K562 (cell line): ENCODE measurements at regions not wholly inside any gene's neighbourhood (a gene's known extent, or its start where the extent isn't known, plus 50 kb on each side); places are given as distances from the start of the nearest gene placed in this dataset.

ENCODE experiments used
- ATAC-seq: fragments of 200-7000 bp; cut with Tn5 transposase; 3 replicates; pipeline ENCODE4 v1.9.1; 2020; ENCODE audit warnings: moderate library complexity
- BruUV-seq: library from RNA; stranded (reverse); fragments of 400-500 nt; replicated peaks from 2 replicates; lab custom pipeline; 2021; lab: Mats Ljungman, UMichigan
- CTCF ChIA-PET: fragments of 300-600 bp; formaldehyde crosslinking; extraction: SDS; loops from one replicate; lab custom pipeline; 2021; ENCODE audit warnings: low intra/inter-chr PET ratio; lab: Yijun Ruan, JAX
- POLR2A ChIA-PET: fragments of 300-600, 350-650 bp; sonication (Branson Sonifier 250); formaldehyde crosslinking; extraction: SDS; loops from one replicate; lab custom pipeline; 2021; ENCODE audit warnings: antibody characterized with exemption, inconsistent platforms; lab: Yijun Ruan, JAX
- DNase-seq, 4 experiments: peaks; one replicate each; pipeline versions ENCODE4 v3.0.0 to v3.0.0-alpha.2; 2011 to 2018; ENCODE audit warnings: low spot score in 3 of 4, mixed read lengths in 3 of 4; ENCODE audit errors: extremely low read depth in 1 of 4
- FAIRE-seq: peaks from 2 replicates; lab custom pipeline; 2011; peaks lifted over from hg19 to GRCh38; lab: Jason Lieb, UNC
- H2AFZ ChIP-seq: 2 replicates; pipeline ENCODE4 v1.6.0; 2011; ENCODE audit warnings: low read depth, low read length, control low read depth, inconsistent platforms
- H3K27ac ChIP-seq: fragments of 200-600 bp; 3 replicates; pipeline ENCODE4 v1.8.0; 2011; ENCODE audit warnings: low read depth, mild to moderate bottlenecking, control low read depth, inconsistent platforms, low read length, moderate library complexity, mixed read lengths; ENCODE audit errors: extremely low read depth
- H3K27me3 ChIP-seq, 2 experiments: fragments of 300-600 bp in 1 of 2; 2 replicates in 1 of 2; 3 replicates in 1 of 2; pipeline versions ENCODE4 v1.6.0 to v1.8.0; 2011; ENCODE audit warnings: inconsistent platforms in 2 of 2, low read length in 2 of 2, mild to moderate bottlenecking in 1 of 2, mixed read lengths in 1 of 2, moderate library complexity in 1 of 2; ENCODE audit not compliant: control insufficient read depth in 2 of 2, insufficient read depth in 2 of 2
- H3K36me3 ChIP-seq: fragments of 300-600 bp; 3 replicates; pipeline ENCODE4 v1.8.0; 2011; ENCODE audit warnings: mild to moderate bottlenecking, low read length, inconsistent platforms; ENCODE audit not compliant: control insufficient read depth, insufficient read depth
- H3K4me1 ChIP-seq, 2 experiments: fragments of 200-600 bp in 1 of 2; replicated peaks in 1 of 2; 2 replicates in 1 of 2; 3 replicates in 1 of 2; pipeline versions ENCODE4 v1.5.1 to v1.8.0; 2011; ENCODE audit warnings: inconsistent platforms in 2 of 2, low read length in 2 of 2, mild to moderate bottlenecking in 1 of 2, mixed read lengths in 1 of 2, moderate library complexity in 1 of 2; ENCODE audit not compliant: control insufficient read depth in 2 of 2, insufficient read depth in 2 of 2
- H3K4me2 ChIP-seq: 2 replicates; pipeline ENCODE4 v1.6.1; 2011; ENCODE audit warnings: low read length, control low read depth, inconsistent platforms, mixed read lengths; ENCODE audit not compliant: insufficient read depth
- H3K4me3 ChIP-seq: fragments of 200-600 bp; sonication (generic), shearing (Covaris generic); 2 replicates; pipeline ENCODE4 v1.5.1; 2016; ENCODE audit warnings: control low read depth, inconsistent platforms
- H3K79me2 ChIP-seq: fragments of 200-600 bp; 3 replicates; pipeline ENCODE4 v1.8.0; 2011; ENCODE audit warnings: low read length, inconsistent platforms; ENCODE audit not compliant: control insufficient read depth, insufficient read depth
- H3K9ac ChIP-seq, 2 experiments: 2 replicates each; pipeline versions ENCODE4 v1.6.0 to v1.6.1; 2011; ENCODE audit warnings: low read depth in 2 of 2, low read length in 2 of 2, control low read depth in 1 of 2, inconsistent platforms in 1 of 2, mild to moderate bottlenecking in 1 of 2, mixed read lengths in 1 of 2; ENCODE audit not compliant: insufficient read depth in 1 of 2
- H3K9me1 ChIP-seq: one replicate; pipeline ENCODE4 v1.6.0; 2011; ENCODE audit warnings: inconsistent platforms, mild to moderate bottlenecking, low read length, moderate library complexity; ENCODE audit not compliant: control insufficient read depth, insufficient read depth
- H3K9me3 ChIP-seq: replicated peaks from 2 replicates; pipeline ENCODE4 v1.5.1; 2011; ENCODE audit warnings: low read depth, low read length, inconsistent platforms; ENCODE audit not compliant: control insufficient read depth, insufficient read depth
- H4K20me1 ChIP-seq: replicated peaks from 2 replicates; pipeline ENCODE4 v1.6.1; 2011; ENCODE audit warnings: low read length, inconsistent platforms, mixed read lengths; ENCODE audit not compliant: control insufficient read depth, insufficient read depth
- CBFA2T2 ChIP-seq: fragments of 450-650 bp; conservative IDR thresholded peaks from 2 replicates; pipeline ENCODE4 v1.6.1; 2017; ENCODE audit warnings: mild to moderate bottlenecking
- CBFA2T3 ChIP-seq: fragments of 450-650 bp; IDR thresholded peaks from 2 replicates; pipeline ENCODE4 v1.6.1; 2017
- CTBP1 ChIP-seq: fragments of 450-650 bp; IDR thresholded peaks from 2 replicates; pipeline ENCODE4 v1.6.1; 2016; ENCODE audit warnings: borderline replicate concordance
- ETS1 ChIP-seq: conservative IDR thresholded peaks from 2 replicates; pipeline ENCODE4 v1.6.1; 2011; ENCODE audit warnings: low read depth, mild to moderate bottlenecking, low read length; ENCODE audit not compliant: control insufficient read depth
- HDAC3 ChIP-seq: fragments of 450-650 bp; IDR thresholded peaks from 2 replicates; pipeline ENCODE4 v1.6.1; 2018; ENCODE audit warnings: borderline replicate concordance, mild to moderate bottlenecking, moderate library complexity; ENCODE audit not compliant: partially characterized antibody
- HNRNPH1 ChIP-seq: fragments of 200-400 bp; formaldehyde crosslinking; optimal IDR thresholded peaks from 2 replicates; pipeline ENCODE3; 2017; ENCODE audit warnings: low read depth, mild to moderate bottlenecking, low read length, moderate library complexity
- KLF10 ChIP-seq: fragments of 250-450 bp; sonication (Bioruptor Pico); IDR thresholded peaks from 2 replicates; pipeline ENCODE4 v1.6.1; 2021; ENCODE audit warnings: matching md5 sums
- MAFK ChIP-seq: IDR thresholded peaks from 2 replicates; pipeline ENCODE4 v1.6.1; 2011; ENCODE audit warnings: low read length, improper control_type of control experiment
- PHF21A ChIP-seq: fragments of 450-650 bp; IDR thresholded peaks from 2 replicates; pipeline ENCODE4 v1.6.1; 2017; ENCODE audit warnings: low read depth, borderline replicate concordance
- SMARCA4 ChIP-seq: fragments of 450-650 bp; IDR thresholded peaks from 2 replicates; pipeline ENCODE4 v1.6.1; 2016
- ZC3H4 ChIP-seq: sonication (generic); formaldehyde crosslinking; IDR thresholded peaks from 2 replicates; pipeline ENCODE4 v1.9.0; 2021; ENCODE audit warnings: missing genetic modification reagents, borderline replicate concordance
- ZNF143 ChIP-seq: sonication (generic); formaldehyde crosslinking; IDR thresholded peaks from 2 replicates; pipeline ENCODE4 v1.9.0; 2022; ENCODE audit warnings: mild to moderate bottlenecking, missing genetic modification reagents
- ZNF79 ChIP-seq: fragments of 250-450 bp; sonication (Bioruptor Pico); IDR thresholded peaks from 2 replicates; pipeline ENCODE4 v1.4.0; 2020; ENCODE audit warnings: low read depth, mild to moderate bottlenecking, moderate library complexity
- WGBS: fragments of 100-300 bp; shearing (Covaris generic); methylation state at CpG from one replicate; pipeline ENCODE4 v1.1.6; 2016; ENCODE audit warnings: low coverage, mixed read lengths; ENCODE audit not compliant: insufficient coverage; ENCODE audit errors: missing lambda C conversion rate; 5-methylcytosine and 5-hydroxymethylcytosine counted together
- in situ Hi-C: fragments of 300-500 bp; cut with MboI; formaldehyde crosslinking; loops from 4 replicates; pipeline ENCODE4 v1.15.0; 2018; ENCODE audit warnings: inconsistent platforms, mixed read lengths
- intact Hi-C: fragments of 100-400 bp; cut with micrococcal nuclease; formaldehyde crosslinking; loops from 2 replicates; pipeline ENCODE4 v1.14.2; 2022
- TF ChIP-seq, protein P1 (sequence below): sonication (generic); formaldehyde crosslinking; IDR thresholded peaks from 2 replicates; pipeline ENCODE4 v1.8.1; 2023; ENCODE audit warnings: mild to moderate bottlenecking, missing genetic modification reagents
- TF ChIP-seq, protein P2 (sequence below), 2 experiments: IDR thresholded peaks; 2 replicates each; pipeline ENCODE4 v1.6.1; 2012; ENCODE audit warnings: improper control_type of control experiment in 2 of 2, low read depth in 2 of 2, low read length in 2 of 2, borderline replicate concordance in 1 of 2

DNA sequence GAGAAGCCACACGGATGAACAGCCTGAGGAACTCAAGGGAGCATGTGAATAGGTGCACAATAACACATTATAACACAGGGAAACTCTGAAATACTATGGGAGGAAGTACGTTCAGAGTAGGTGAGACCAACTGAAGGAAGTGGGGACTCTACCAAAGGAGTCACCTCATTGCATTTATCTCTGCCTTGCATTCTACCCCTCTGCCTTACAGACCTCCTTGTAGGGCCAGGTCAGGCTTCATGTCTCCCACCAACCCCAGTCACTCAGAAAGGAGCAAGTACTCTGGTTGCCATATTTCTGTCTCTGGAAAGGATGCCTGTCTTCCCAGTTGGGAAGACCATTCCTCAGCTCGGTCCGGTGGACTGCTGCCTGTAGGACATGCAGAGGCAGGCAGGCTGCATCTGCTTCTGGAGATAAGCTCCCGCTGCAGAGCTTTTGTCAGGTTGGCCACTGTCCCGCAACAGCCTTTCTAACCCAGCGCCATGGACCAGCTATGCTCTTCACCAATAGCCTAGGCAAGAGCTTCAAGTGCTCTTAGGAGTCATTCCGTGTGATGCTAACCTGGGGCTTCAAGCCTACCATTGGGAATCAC, 51.6 kb upstream of the ASIP start:
- FAIRE-seq: peak; percentile 75
- POLR2A ChIA-PET: interaction anchor here (0.8 to 1.5 kb wide), 2 partner anchors 12 to 319 kb away, joined by 3 to 6 read pairs; no protein-coding TSS in a partner anchor
- TF ChIP-seq PHF21A (no peak), MAFK (no peak), CTBP1 (peak; percentile 49; the same call in 1 of the 2 replicates), SMARCA4 (0 out of 2 replicates have a peak, but pooled peaks have one; percentile 28), CBFA2T3 (peak; percentile 82), ETS1 (0 out of 2 replicates have a peak, but pooled peaks have one; percentile 38), ZNF143 (CRISPR knock-in tag) (no peak), ZC3H4 (CRISPR knock-in tag) (no peak), KLF10 (CRISPR knock-in tag) (no peak), HDAC3 (no peak), ZNF79 (no peak), HNRNPH1 (no peak), CBFA2T2 (peak; percentile 68)
- TF ChIP-seq, protein P1, sequence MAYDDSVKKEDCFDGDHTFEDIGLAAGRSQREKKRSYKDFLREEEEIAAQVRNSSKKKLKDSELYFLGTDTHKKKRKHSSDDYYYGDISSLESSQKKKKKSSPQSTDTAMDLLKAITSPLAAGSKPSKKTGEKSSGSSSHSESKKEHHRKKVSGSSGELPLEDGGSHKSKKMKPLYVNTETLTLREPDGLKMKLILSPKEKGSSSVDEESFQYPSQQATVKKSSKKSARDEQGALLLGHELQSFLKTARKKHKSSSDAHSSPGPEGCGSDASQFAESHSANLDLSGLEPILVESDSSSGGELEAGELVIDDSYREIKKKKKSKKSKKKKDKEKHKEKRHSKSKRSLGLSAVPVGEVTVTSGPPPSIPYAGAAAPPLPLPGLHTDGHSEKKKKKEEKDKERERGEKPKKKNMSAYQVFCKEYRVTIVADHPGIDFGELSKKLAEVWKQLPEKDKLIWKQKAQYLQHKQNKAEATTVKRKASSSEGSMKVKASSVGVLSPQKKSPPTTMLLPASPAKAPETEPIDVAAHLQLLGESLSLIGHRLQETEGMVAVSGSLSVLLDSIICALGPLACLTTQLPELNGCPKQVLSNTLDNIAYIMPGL (CRISPR knock-in tag): no peak
- TF ChIP-seq, protein P2, sequence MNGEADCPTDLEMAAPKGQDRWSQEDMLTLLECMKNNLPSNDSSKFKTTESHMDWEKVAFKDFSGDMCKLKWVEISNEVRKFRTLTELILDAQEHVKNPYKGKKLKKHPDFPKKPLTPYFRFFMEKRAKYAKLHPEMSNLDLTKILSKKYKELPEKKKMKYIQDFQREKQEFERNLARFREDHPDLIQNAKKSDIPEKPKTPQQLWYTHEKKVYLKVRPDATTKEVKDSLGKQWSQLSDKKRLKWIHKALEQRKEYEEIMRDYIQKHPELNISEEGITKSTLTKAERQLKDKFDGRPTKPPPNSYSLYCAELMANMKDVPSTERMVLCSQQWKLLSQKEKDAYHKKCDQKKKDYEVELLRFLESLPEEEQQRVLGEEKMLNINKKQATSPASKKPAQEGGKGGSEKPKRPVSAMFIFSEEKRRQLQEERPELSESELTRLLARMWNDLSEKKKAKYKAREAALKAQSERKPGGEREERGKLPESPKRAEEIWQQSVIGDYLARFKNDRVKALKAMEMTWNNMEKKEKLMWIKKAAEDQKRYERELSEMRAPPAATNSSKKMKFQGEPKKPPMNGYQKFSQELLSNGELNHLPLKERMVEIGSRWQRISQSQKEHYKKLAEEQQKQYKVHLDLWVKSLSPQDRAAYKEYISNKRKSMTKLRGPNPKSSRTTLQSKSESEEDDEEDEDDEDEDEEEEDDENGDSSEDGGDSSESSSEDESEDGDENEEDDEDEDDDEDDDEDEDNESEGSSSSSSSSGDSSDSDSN (IDR thresholded peaks at IDR 0.05; ENCODE audit: borderline replicate concordance in 1 of 2, low read depth in 2 of 2, low read length in 2 of 2): 0 out of 4 replicates have a peak, but pooled peaks of 1 of the 2 experiments have one; percentile 46

More for the DNA sequence above, 51.6 kb upstream of the ASIP start:
- H3K9me1 ChIP-seq: no peaks in the 10 kb centered on the region
- no peaks in the 10 kb centered on the region for H3K79me2 ChIP-seq
- 7% methylated on average over 8 of the region's 8 CpGs for WGBS
- H3K27ac ChIP-seq: no peak overlapping the region
- intact Hi-C loops: loop anchor here (1.0 to 5.0 kb wide), 7 partner anchors 47 to 518 kb away; partner anchors contain the start of genes AHCY and ASIP
- in situ Hi-C loops: loop anchor here (10.0 kb wide), 1 partner anchor 335 kb away; no protein-coding TSS in a partner anchor
- ATAC-seq (peak; percentile 86), DNase-seq (peak; percentile 30 to 77 (median 58))
- no peaks in the 10 kb centered on the region for H3K9me3 ChIP-seq
- H3K4me2 ChIP-seq: peak overlapping the region; percentile 60
- peak overlapping the region; percentile 25; the same call in 1 of the 2 replicates for H2AFZ ChIP-seq
- peaks cover 5 to 12% of the 10 kb centered on the region in 2 experiments; a peak in 3 of 5 replicates for H3K4me1 ChIP-seq
- H3K9ac ChIP-seq: peak overlapping the region in 1 of 2 experiments; percentile 11; a peak in 1 of 4 replicates
- no peaks in the 10 kb centered on the region; the same call in 1 of the 2 replicates for H4K20me1 ChIP-seq
- BruUV-seq: no TSS peak
- CTCF ChIA-PET: interaction anchor here (1.4 kb wide), 1 partner anchor 123 kb away, joined by 6 read pairs; no protein-coding TSS in a partner anchor
- H3K36me3 ChIP-seq: no peaks in the 10 kb centered on the region
- peaks cover 0 to 3% of the 10 kb centered on the region in 2 experiments; a peak in 1 of 5 replicates for H3K27me3 ChIP-seq
- no peak overlapping the region for H3K4me3 ChIP-seq
